Ammon's horn (tissue), 1 donor: ENCODE measurements at regions not wholly inside any gene's neighbourhood (a gene's known extent, or its start where the extent isn't known, plus 50 kb on each side); places are given as distances from the start of the nearest gene placed in this dataset.
"Not testable (repeated sequence)": the region's sequence is repeated elsewhere in the genome, so short reads cannot be mapped to it uniquely, and the experiment has no call there.

Experiments used
- DNase-seq: peaks from one replicate; pipeline ENCODE4 v3.0.0-alpha.2; 2016; ENCODE audit warnings: low spot score

DNA sequence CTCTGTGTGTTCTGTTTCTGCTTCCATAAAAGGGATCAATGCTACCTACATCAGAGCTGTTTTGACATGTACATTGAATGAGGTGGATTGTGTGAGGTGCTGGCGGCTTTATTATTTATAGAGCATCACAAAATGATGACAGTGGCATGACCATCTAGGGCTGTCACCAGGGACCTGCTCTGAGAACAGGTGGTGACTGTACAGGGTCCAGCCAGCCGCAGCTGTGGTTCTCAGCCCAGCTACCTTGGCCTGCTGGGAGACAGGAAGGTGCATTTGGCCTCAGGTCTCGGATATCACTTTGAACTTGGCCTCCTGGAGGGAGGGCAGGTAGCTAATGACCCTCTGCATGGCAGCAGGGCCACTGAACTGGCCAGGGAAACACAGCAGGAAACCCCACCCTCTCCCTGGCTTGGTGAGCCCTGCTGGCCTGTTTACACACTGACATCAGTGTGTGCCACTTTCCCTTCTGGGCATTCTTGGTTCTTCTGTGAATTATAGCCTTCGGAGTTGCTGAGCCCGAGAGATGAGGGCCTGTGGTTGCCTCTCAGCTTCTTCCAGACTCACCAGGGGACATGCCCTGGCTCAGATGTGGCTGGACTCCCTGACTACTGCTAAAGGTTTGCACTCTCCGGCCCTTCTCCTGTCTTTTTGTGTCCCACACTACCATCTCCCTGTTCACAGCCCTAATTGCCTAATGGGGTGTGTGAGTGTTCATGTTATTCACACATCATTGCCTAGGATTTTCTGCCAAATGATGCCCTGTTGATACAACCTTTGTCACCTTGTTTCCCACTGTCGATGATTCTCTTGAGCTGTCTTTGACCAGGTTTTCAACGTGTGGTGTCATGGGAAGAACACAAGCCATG is 109.2 kb upstream of the RAB12 start:
- DNase-seq: no peak

DNA sequence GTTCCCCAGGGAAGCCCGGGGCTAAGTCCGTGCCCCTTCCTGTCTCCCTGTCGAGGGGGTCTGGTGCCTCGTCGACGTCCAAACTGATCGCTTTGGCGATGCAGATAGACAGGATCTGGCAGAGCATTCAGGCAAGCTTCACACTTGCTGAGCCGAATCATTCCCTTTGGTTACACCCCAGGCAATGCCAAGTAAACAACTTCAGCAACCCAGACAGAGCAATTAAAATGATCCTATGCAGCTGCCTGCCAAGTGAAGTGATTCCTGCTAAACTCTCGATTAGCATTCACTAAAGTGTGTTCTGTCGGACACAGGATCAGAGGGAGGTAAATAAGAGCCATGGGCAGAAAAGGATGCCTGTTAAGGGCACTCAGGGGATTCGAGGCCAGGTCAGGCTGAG is 108.2 kb upstream of the RAB12 start:
- peak; percentile 28 for DNase-seq

- DNase-seq: no peak
Measured at GRCh38 chr18:8503248-8503647, 106.0 kb upstream of the RAB12 start.

GRCh38 chr18:8504424-8504823 is 104.8 kb upstream of the RAB12 start:
- DNase-seq: no peak

GRCh38 chr18:8504880-8505435 is 104.3 kb upstream of the RAB12 start:
- no peak for DNase-seq

DNA sequence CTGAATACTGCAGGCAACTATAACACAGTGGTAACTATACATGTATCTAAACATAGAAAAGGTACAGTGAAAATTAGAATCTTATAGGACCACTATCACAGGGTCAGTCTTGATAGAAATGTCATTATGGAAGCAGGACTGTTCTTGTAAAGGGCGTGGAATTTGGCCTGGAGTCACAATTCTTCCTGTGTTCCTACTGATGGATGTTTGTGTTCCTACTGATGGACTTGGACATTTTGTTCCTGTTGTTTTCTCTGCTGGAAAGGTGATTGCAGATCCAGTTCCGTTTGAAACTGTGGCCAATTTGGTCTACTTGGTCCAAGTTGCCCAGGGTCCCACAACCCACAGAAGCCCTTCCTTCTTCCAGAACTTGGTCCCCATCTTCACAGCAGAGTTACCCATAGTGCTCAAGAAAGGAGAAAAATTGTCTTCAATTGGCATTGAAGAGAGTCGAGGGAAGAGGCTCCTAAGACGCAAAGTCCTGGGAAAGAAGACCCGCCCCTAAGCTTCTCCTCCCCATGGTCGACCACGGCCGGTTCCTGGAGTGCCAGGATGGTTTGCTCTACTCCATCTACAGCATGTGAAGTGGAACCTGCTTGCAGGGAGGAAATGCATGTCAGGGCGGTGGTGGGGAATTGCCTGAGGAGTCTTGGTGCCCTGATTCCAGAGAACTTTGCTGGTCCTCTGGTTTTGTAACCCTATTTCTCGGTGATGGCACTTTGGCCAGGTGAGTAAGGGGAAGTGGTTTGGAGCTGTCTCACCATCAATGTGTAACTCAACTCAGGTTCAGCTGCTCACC is 102.8 kb upstream of the RAB12 start:
- no peak for DNase-seq

- no peak for DNase-seq
Measured at GRCh38 chr18:8507361-8507760, 101.9 kb upstream of the RAB12 start.

- no peak for DNase-seq
Measured at GRCh38 chr18:8507915-8508705, 101.1 kb upstream of the RAB12 start.

GRCh38 chr18:8513249-8513648 is 96.0 kb upstream of the RAB12 start:
- no peak for DNase-seq

DNA sequence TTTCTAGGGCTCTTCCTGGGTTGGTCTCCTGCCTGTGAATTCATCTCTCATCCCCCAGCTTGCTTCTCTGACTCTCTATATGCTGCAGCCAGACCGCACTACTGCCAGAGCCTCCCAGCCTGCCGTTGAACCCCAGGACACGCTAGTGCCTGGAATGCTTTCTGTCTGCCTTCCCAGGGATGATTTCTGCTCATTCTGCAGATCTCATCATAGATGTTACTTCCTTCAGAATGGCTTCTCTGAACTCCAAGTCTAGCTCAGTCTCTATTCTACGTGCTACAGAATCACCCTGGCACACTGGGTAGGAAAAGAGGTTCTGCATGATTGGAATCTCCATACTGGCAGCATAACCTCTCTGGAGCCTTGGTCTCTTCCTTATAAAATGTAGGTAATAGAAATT is 94.8 kb upstream of the RAB12 start:
- no peak for DNase-seq

DNA sequence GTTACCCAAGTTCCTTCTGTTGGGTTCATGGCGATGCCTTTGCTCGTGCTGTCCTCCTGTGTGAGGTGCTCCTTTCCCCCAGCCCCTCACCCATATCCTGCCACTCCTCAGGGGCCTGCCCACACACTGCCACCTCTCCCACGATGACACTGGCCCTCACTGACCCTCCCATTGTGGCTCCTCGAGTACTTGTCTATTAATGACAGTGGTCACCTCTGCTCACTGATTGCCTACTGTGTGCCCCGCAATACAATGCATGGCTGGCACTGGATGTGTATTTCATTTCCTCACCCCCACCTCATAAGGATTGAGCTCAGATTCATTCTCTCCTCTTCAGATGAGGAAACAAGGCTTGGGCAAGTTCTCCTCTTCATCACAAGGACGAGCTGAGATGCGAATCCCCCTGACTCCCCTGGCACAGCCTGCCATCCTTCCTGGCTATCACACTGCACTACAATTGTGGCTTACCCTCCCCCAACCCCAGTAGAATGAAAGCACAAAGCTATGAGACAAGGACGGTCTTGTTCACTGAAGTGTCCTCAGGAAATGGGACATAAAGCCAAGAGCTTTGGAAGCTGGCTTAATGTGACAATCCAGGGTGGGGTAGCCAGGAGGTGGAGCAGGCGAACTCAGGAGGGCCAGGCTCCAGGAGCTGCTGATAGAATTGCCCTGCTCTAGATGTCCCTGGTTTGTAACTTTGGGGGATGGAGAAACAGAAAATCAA is 93.9 kb upstream of the RAB12 start:
- DNase-seq: no peak

DNA sequence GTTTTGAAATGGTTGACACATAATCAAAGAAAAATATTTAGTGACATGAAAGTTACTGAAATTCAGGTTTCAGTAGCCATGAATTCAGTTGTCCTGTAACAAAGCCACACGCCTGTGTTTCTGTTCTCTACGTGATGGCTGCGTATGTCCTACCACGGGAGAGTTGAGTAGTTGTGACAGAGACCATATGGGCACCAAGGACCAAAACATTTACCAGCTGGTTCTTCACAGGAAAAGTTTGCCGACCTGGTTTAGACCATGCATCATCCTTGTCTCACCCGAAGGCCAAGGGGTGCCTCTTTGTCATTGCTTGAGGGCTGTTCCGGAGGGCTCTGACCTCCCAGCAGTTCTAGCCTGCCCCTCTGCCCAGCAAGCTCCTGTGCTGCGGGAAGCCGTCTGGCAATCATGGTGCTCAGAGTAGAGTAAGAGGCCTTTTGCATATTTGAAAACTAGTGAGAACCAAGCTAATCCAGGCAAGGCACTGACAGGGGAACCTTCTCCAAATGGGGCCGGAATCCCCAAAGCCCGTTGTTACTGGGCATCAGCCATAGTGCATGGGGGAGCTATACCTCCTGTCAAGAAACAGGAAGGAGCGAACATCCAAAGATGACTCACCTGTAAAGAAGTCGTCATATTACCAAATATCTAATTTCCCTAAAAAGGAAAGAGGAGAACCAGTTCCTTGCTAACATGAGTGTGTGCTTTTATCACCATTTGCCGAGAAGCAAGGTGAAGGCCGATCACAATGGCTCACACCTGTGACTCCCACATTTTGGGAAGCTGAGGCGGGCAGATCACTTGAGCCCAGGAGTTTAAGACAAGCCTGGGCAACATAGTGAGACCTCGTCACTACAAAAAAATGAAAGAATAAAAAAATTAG is 92.6 kb upstream of the RAB12 start:
- no peak for DNase-seq

- DNase-seq: no peak
Measured at GRCh38 chr18:8517276-8517675, 92.0 kb upstream of the RAB12 start.

GRCh38 chr18:8519102-8519501 is 90.1 kb upstream of the RAB12 start:
- DNase-seq: no peak

DNA sequence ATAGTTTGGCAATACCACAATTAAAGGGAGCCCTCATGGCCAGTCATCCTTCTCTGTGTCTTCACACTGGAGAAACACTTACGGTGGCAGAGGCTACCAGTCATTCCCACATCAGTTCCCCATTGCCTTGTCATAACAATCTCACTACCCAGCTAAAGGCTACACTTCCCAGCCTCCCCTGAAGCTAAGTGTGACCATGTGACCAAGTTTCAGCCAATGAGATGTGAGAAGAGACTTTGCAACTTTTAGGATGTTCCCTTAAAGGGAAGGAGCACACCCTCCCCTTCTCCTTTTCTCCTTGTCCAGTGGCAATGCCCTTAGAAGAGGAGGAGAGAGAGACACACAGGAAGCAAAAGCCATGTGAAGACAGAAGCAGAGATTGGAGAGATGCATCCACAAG is 89.0 kb upstream of the RAB12 start:
- no peak for DNase-seq

DNA sequence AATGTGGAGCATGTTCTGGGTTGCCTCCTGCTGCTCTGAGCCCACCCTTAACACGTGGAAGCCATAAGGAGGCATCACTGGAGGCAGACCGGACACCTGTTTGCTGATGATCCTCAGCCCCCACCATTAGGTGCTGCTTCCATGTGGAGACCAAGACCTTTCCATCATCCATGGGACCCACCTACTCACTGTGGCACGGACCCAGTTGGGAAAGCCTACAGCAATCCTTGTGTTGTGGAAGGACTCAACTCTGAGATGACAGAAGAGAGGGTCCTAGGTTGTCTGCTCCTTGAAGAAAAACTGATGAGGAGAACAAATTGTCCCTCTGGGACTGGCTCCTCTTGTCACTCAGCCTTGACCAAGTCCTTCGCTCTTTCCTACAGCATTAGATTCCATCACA is 86.5 kb upstream of the RAB12 start:
- DNase-seq: no peak

GRCh38 chr18:8525692-8526091 is 83.5 kb upstream of the RAB12 start:
- no peak for DNase-seq

DNA sequence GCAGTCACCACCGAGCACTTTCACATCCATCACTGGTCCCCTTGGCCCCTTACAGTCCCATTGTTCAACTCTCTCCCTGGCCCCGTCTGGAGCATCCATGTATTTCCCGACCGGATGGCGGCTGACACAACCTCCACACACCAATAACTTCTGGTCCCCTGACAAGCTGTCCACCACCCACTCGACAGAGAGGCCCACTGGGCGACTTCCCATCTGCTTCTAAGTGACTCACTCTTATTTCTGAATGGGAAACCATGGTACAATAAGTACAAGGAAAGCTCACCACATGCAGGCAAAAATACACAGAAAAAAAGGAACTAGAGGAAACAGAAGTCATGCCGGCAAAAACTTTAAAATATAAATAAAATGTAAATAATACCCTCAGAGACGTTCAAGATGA is 82.9 kb upstream of the RAB12 start:
- peak; percentile 50 for DNase-seq

DNA sequence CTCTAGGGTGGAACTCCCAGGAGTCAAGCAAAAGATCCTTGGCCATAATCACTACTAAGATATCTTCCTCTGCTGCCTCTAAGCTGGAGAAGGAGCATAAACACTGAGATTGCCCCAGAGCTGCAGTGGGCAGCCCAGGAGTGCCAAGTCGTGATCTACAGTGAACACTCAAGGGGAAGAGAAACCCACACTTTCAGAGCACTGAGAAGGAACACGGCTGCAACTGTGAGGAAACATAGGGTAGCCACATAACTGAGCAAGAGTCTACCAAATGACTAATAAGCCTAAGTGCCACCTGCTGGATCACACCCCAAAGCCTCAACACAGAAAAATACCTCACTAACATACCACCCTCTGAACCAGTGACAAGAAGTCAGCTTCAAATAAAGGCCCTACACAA is 79.6 kb upstream of the RAB12 start:
- DNase-seq: no peak

- not testable (repeated sequence) for DNase-seq
Measured at GRCh38 chr18:8531084-8531483, 78.2 kb upstream of the RAB12 start.

DNA sequence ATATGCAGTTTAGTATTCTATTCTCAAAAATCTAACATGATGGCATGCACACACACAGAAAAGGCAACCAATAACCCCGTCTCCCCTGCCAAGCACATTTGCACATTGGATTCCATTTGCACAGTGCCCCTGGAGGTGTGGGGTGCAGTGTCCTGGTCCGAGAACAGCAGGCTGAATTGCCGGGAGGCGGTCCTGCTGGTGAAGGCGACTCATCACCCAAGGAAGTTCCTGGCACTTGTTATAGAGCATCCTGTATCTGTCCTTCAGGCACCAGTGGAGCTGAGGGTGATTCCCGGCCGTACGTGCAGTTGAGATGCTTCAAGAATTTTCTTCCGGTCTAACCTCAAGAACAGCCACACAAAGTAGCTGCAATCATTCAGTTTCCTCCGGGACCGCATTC is 73.0 kb upstream of the RAB12 start:
- DNase-seq: no peak
